MCF 10A (cell line): ENCODE measurements at regions not wholly inside any gene's neighbourhood (a gene's known extent, or its start where the extent isn't known, plus 50 kb on each side); places are given as distances from the start of the nearest gene placed in this dataset.

ENCODE experiments used
- BruUV-seq: library from RNA; stranded (reverse); fragments of 400-500 nt; replicated peaks from 2 replicates; lab custom pipeline; 2021; lab: Mats Ljungman, UMichigan
- CTCF ChIA-PET: fragments of 300-600 bp; sonication (Branson Sonifier 250); formaldehyde crosslinking; extraction: SDS; loops from one replicate; lab custom pipeline; 2021; ENCODE audit warnings: antibody characterized with exemption, inconsistent platforms; lab: Yijun Ruan, JAX
- POLR2A ChIA-PET: fragments of 300-600, 350-650 bp; sonication (Branson Sonifier 250); formaldehyde crosslinking; extraction: SDS; loops from one replicate; lab custom pipeline; 2020; ENCODE audit warnings: antibody characterized with exemption, inconsistent platforms; lab: Yijun Ruan, JAX
- DNase-seq: peaks from one replicate; pipeline ENCODE4 v3.0.0-alpha.2; 2018; ENCODE audit not compliant: unreplicated experiment
- H3K27ac Mint-ChIP-seq: one replicate; pipeline ENCODE4 v1.8.0; 2022; ENCODE audit warnings: mild to moderate bottlenecking, low read depth, mixed read lengths; ENCODE audit not compliant: unreplicated experiment
- H3K27me3 Mint-ChIP-seq: one replicate; pipeline ENCODE4 v1.8.0; 2022; ENCODE audit warnings: mixed read lengths; ENCODE audit not compliant: insufficient read depth, unreplicated experiment
- H3K36me3 Mint-ChIP-seq: one replicate; pipeline ENCODE4 v1.8.0; 2022; ENCODE audit warnings: mild to moderate bottlenecking, moderate library complexity, mixed read lengths; ENCODE audit not compliant: insufficient read depth, unreplicated experiment
- H3K4me1 Mint-ChIP-seq: one replicate; pipeline ENCODE4 v1.8.0; 2022; ENCODE audit warnings: mixed read lengths; ENCODE audit not compliant: insufficient read depth, unreplicated experiment
- H3K4me3 Mint-ChIP-seq: one replicate; pipeline ENCODE4 v1.8.0; 2022; ENCODE audit warnings: mild to moderate bottlenecking, moderate library complexity, mixed read lengths; ENCODE audit not compliant: unreplicated experiment
- H3K9me3 Mint-ChIP-seq: one replicate; pipeline ENCODE4 v1.8.0; 2022; ENCODE audit warnings: mixed read lengths; ENCODE audit not compliant: unreplicated experiment
- intact Hi-C: fragments of 100-400 bp; cut with micrococcal nuclease; formaldehyde crosslinking; loops from 2 replicates; pipeline ENCODE4 v1.14.1; 2022
- TF ChIP-seq, protein P1 (sequence below): fragments of 200-600 bp; IDR thresholded peaks from one replicate; pipeline ENCODE4 v1.8.0; 2022; ENCODE audit warnings: antibody characterized with exemption, mild to moderate bottlenecking; ENCODE audit not compliant: unreplicated experiment

GRCh38 chr5:66358741-66359140 is 214.6 kb downstream of the SREK1 start:
- POLR2A ChIA-PET: no interaction called here
- Mint-ChIP-seq H3K27me3 (peaks cover 31% of the 10 kb centered on the region), H3K36me3 (no peaks in the 10 kb centered on the region), H3K9me3 (no peaks in the 10 kb centered on the region), H3K4me3 (no peak overlapping the region), H3K27ac (no peak overlapping the region), H3K4me1 (no peaks in the 10 kb centered on the region)
- BruUV-seq: no TSS peak
- CTCF ChIA-PET: interaction anchor here (0.7 to 1.3 kb wide), 4 partner anchors 20 to 655 kb away, joined by 3 to 5 read pairs (median 3); no protein-coding TSS in a partner anchor
- no peak for DNase-seq
- intact Hi-C loops: no loop called here
- TF ChIP-seq, protein P1, sequence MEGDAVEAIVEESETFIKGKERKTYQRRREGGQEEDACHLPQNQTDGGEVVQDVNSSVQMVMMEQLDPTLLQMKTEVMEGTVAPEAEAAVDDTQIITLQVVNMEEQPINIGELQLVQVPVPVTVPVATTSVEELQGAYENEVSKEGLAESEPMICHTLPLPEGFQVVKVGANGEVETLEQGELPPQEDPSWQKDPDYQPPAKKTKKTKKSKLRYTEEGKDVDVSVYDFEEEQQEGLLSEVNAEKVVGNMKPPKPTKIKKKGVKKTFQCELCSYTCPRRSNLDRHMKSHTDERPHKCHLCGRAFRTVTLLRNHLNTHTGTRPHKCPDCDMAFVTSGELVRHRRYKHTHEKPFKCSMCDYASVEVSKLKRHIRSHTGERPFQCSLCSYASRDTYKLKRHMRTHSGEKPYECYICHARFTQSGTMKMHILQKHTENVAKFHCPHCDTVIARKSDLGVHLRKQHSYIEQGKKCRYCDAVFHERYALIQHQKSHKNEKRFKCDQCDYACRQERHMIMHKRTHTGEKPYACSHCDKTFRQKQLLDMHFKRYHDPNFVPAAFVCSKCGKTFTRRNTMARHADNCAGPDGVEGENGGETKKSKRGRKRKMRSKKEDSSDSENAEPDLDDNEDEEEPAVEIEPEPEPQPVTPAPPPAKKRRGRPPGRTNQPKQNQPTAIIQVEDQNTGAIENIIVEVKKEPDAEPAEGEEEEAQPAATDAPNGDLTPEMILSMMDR: no peak

GRCh38 chr5:66361070-66361469 is 217.0 kb downstream of the SREK1 start:
- Mint-ChIP-seq H3K36me3 (no peaks in the 10 kb centered on the region), H3K9me3 (no peaks in the 10 kb centered on the region), H3K27me3 (peaks cover 27% of the 10 kb centered on the region), H3K27ac (no peak overlapping the region), H3K4me1 (no peaks in the 10 kb centered on the region), H3K4me3 (no peak overlapping the region)
- no peak for DNase-seq
- ChIA-PET POLR2A (interaction anchor here (0.7 kb wide), 1 partner anchor 11 kb away, joined by 3 read pairs; no protein-coding TSS in a partner anchor), CTCF (interaction anchor here (0.5 to 1.3 kb wide), 4 partner anchors 22 to 166 kb away, joined by 3 to 4 read pairs (median 4); no protein-coding TSS in a partner anchor)
- BruUV-seq: no TSS peak
- TF ChIP-seq, protein P1: no peak
- intact Hi-C loops: loop anchor here (5.0 kb wide), 1 partner anchor 261 kb away; no protein-coding TSS in a partner anchor

- H3K27ac Mint-ChIP-seq: no peak overlapping the region
- H3K4me1 Mint-ChIP-seq: no peaks in the 10 kb centered on the region
- BruUV-seq: no TSS peak
- TF ChIP-seq, protein P1: no peak
- POLR2A ChIA-PET: no interaction called here
- CTCF ChIA-PET: interaction anchor here (0.7 to 1.3 kb wide), 2 partner anchors 20 to 23 kb away, joined by 3 to 4 read pairs; no protein-coding TSS in a partner anchor
- DNase-seq: no peak
- intact Hi-C loops: loop anchor here (5.0 kb wide), 1 partner anchor 260 kb away; no protein-coding TSS in a partner anchor
- H3K9me3 Mint-ChIP-seq: no peaks in the 10 kb centered on the region
- peaks cover 37% of the 10 kb centered on the region for H3K27me3 Mint-ChIP-seq
- no peak overlapping the region for H3K4me3 Mint-ChIP-seq
- H3K36me3 Mint-ChIP-seq: no peaks in the 10 kb centered on the region
Observed at GRCh38 chr5:66362046-66362445, 217.9 kb downstream of the SREK1 start.

GRCh38 chr5:66362687-66363086 is 218.6 kb downstream of the SREK1 start:
- Mint-ChIP-seq H3K4me1 (no peaks in the 10 kb centered on the region), H3K9me3 (no peaks in the 10 kb centered on the region), H3K27ac (no peak overlapping the region), H3K4me3 (no peak overlapping the region), H3K36me3 (no peaks in the 10 kb centered on the region), H3K27me3 (peaks cover 43% of the 10 kb centered on the region)
- BruUV-seq: no TSS peak
- TF ChIP-seq, protein P1: no peak
- no peak for DNase-seq
- intact Hi-C loops: loop anchor here (5.0 kb wide), 1 partner anchor 260 kb away; no protein-coding TSS in a partner anchor
- CTCF ChIA-PET: no interaction called here
- POLR2A ChIA-PET: no interaction called here
